ENCODE measurements at regions not wholly inside any gene's neighbourhood (a gene's known extent, or its start where the extent isn't known, plus 50 kb on each side); places are given as distances from the start of the nearest gene placed in this dataset.

DNA sequence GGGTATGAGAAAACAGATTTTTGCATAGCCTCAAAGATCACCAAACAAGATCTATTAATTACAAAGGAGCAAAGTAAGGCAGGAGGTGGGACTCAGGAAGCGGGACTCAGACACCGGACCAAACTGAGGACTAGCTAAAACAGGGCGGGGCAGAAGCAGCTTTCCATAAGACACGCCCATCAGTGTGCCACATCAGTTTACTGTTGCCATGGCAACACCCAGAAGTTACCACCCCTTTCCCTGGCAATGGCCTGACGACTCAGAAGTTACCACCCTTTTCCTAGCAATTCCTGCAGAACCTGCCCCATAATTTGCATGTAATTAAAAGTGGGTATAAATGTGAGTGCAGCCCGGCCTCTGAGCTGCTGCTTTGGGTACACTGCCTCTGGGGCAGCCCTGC, 173.9 kb downstream of the SHANK2 start (continued):
- TF ChIP-seq, protein P1, sequence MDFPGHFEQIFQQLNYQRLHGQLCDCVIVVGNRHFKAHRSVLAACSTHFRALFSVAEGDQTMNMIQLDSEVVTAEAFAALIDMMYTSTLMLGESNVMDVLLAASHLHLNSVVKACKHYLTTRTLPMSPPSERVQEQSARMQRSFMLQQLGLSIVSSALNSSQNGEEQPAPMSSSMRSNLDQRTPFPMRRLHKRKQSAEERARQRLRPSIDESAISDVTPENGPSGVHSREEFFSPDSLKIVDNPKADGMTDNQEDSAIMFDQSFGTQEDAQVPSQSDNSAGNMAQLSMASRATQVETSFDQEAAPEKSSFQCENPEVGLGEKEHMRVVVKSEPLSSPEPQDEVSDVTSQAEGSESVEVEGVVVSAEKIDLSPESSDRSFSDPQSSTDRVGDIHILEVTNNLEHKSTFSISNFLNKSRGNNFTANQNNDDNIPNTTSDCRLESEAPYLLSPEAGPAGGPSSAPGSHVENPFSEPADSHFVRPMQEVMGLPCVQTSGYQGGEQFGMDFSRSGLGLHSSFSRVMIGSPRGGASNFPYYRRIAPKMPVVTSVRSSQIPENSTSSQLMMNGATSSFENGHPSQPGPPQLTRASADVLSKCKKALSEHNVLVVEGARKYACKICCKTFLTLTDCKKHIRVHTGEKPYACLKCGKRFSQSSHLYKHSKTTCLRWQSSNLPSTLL (IDR thresholded peaks at IDR 0.05) = peak; percentile 59; the same call in 1 of the 2 replicates
- no peak for TF ChIP-seq ZNF311 (CRISPR knock-in tag; IDR thresholded peaks at IDR 0.05)
- no peak for TF ChIP-seq HCFC1 (IDR thresholded peaks at IDR 0.05; ENCODE audit: low read depth, low read length)
- no peak for TF ChIP-seq RBM34 (IDR thresholded peaks at IDR 0.05; ENCODE audit: borderline replicate concordance, insufficient read depth, low read length)
- TF ChIP-seq, protein P2, sequence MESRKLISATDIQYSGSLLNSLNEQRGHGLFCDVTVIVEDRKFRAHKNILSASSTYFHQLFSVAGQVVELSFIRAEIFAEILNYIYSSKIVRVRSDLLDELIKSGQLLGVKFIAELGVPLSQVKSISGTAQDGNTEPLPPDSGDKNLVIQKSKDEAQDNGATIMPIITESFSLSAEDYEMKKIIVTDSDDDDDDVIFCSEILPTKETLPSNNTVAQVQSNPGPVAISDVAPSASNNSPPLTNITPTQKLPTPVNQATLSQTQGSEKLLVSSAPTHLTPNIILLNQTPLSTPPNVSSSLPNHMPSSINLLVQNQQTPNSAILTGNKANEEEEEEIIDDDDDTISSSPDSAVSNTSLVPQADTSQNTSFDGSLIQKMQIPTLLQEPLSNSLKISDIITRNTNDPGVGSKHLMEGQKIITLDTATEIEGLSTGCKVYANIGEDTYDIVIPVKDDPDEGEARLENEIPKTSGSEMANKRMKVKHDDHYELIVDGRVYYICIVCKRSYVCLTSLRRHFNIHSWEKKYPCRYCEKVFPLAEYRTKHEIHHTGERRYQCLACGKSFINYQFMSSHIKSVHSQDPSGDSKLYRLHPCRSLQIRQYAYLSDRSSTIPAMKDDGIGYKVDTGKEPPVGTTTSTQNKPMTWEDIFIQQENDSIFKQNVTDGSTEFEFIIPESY (CRISPR knock-in tag; IDR thresholded peaks at IDR 0.05) = no peak
- TF ChIP-seq RFX1 (IDR thresholded peaks at IDR 0.05) = peak; percentile 93
- no peak for TF ChIP-seq ZNF507 (tag; conservative IDR thresholded peaks at IDR 0.05)
- no peak for TF ChIP-seq XRCC3 (IDR thresholded peaks at IDR 0.05)
- TF ChIP-seq, protein P3, sequence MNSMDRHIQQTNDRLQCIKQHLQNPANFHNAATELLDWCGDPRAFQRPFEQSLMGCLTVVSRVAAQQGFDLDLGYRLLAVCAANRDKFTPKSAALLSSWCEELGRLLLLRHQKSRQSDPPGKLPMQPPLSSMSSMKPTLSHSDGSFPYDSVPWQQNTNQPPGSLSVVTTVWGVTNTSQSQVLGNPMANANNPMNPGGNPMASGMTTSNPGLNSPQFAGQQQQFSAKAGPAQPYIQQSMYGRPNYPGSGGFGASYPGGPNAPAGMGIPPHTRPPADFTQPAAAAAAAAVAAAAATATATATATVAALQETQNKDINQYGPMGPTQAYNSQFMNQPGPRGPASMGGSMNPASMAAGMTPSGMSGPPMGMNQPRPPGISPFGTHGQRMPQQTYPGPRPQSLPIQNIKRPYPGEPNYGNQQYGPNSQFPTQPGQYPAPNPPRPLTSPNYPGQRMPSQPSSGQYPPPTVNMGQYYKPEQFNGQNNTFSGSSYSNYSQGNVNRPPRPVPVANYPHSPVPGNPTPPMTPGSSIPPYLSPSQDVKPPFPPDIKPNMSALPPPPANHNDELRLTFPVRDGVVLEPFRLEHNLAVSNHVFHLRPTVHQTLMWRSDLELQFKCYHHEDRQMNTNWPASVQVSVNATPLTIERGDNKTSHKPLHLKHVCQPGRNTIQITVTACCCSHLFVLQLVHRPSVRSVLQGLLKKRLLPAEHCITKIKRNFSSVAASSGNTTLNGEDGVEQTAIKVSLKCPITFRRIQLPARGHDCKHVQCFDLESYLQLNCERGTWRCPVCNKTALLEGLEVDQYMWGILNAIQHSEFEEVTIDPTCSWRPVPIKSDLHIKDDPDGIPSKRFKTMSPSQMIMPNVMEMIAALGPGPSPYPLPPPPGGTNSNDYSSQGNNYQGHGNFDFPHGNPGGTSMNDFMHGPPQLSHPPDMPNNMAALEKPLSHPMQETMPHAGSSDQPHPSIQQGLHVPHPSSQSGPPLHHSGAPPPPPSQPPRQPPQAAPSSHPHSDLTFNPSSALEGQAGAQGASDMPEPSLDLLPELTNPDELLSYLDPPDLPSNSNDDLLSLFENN (IDR thresholded peaks at IDR 0.05; ENCODE audit: low read depth in 2 of 2, low read length in 2 of 2) = no peak
- no peak for TF ChIP-seq ZFP30 (CRISPR knock-in tag; IDR thresholded peaks at IDR 0.05; ENCODE audit: borderline replicate concordance)
- no peak for TF ChIP-seq ZC3H11A (IDR thresholded peaks at IDR 0.05; ENCODE audit: low read depth, low read length)
- TF ChIP-seq ZNF143 (CRISPR knock-in tag; IDR thresholded peaks at IDR 0.05) = no peak
